ENCODE measurements at regions not wholly inside any gene's neighbourhood (a gene's known extent, or its start where the extent isn't known, plus 50 kb on each side); places are given as distances from the start of the nearest gene placed in this dataset.

DNA sequence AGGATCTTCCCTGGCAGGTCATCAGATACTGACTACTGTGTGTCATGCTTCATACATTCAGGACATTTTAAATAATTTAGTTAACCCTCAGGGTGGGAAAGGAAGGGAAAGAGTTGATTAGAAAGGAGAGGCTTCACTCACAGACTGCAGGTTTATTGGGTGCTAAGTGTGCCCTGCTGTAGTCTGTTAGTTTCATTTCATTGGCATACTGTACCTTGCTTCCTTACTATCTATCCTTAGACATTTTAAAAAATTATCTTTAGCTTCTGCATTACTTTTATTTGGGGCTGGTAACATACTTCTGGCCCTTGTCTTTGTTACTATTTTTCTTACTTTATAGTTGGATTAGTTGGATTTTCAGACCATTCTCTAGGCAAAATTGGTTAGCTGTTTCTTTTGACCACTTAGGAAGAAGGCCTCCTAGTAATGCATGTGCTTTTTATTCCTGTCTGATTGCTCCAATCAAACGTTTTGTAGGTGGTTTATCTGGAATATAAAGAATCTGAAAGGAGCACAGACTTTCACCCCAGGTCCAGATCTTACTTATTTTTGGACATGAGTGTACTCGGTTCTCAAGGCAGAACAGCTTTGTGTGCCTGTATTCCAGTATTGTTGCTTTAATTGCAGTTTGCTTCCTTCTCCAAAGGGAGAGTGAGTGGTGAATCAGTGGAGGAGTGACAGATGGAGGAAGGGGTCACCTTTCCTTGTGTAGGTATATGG is 82.7 kb upstream of the PRDM1 start:
- 0% methylated on average over 1 of the region's 2 CpGs for WGBS (ENCODE audit: insufficient coverage, low lambda C conversion rate)
- DNase-seq = peak in 1 of 2 donors; percentile 65
- no peaks in the 10 kb centered on the region for H3K27me3 ChIP-seq (ENCODE audit: control insufficient read depth, insufficient read depth, low read length)

GRCh38 chr6:106002005-106002404 is 84.1 kb upstream of the PRDM1 start:
- Histone ChIP-seq H3K36me3 (ENCODE audit: control insufficient read depth, insufficient read depth, low read length) (no peaks in the 10 kb centered on the region), H3K4me1 (ENCODE audit: control insufficient read depth, insufficient read depth, low read length) (peaks cover 28% of the 10 kb centered on the region), H3K9me3 (ENCODE audit: control insufficient read depth, low read depth, low read length) (no peaks in the 10 kb centered on the region), H3K4me3 (ENCODE audit: low read length) (no peak overlapping the region), H3K27me3 (ENCODE audit: control insufficient read depth, insufficient read depth, low read length) (peaks cover under 1% of the 10 kb centered on the region), H3K27ac (ENCODE audit: low read length) (peak overlapping the region; percentile 4)
- no peak for DNase-seq
- 20% methylated on average over 1 of the region's 1 CpG for WGBS (ENCODE audit: insufficient coverage, low lambda C conversion rate)

More for the DNA sequence above, 82.7 kb upstream of the PRDM1 start:
- no peak overlapping the region for H3K4me3 ChIP-seq (ENCODE audit: low read length)
- peaks cover 28% of the 10 kb centered on the region for H3K4me1 ChIP-seq (ENCODE audit: control insufficient read depth, insufficient read depth, low read length)
- no peaks in the 10 kb centered on the region for H3K9me3 ChIP-seq (ENCODE audit: control insufficient read depth, low read depth, low read length)
- H3K27ac ChIP-seq (ENCODE audit: low read length) = peak overlapping the region; percentile 58
- no peaks in the 10 kb centered on the region for H3K36me3 ChIP-seq (ENCODE audit: control insufficient read depth, insufficient read depth, low read length)

- DNase-seq = no peak
- WGBS (ENCODE audit: insufficient coverage, low lambda C conversion rate) = 70% methylated on average over 2 of the region's 2 CpGs
- Histone ChIP-seq H3K9me3 (ENCODE audit: control insufficient read depth, low read depth, low read length) (no peaks in the 10 kb centered on the region), H3K4me3 (ENCODE audit: low read length) (no peak overlapping the region), H3K27me3 (ENCODE audit: control insufficient read depth, insufficient read depth, low read length) (peaks cover 3% of the 10 kb centered on the region), H3K27ac (ENCODE audit: low read length) (no peak overlapping the region), H3K36me3 (ENCODE audit: control insufficient read depth, insufficient read depth, low read length) (no peaks in the 10 kb centered on the region), H3K4me1 (ENCODE audit: control insufficient read depth, insufficient read depth, low read length) (peaks cover 28% of the 10 kb centered on the region)
Observed at GRCh38 chr6:106000935-106001334, 85.2 kb upstream of the PRDM1 start.

GRCh38 chr6:105997482-105997881 is 88.7 kb upstream of the PRDM1 start:
- H3K4me1 ChIP-seq (ENCODE audit: control insufficient read depth, insufficient read depth, low read length) = peaks cover 8% of the 10 kb centered on the region
- peak overlapping the region; percentile 85 for H3K27ac ChIP-seq (ENCODE audit: low read length)
- DNase-seq = peak in 1 of 2 donors; percentile 62
- peaks cover 30% of the 10 kb centered on the region for H3K27me3 ChIP-seq (ENCODE audit: control insufficient read depth, insufficient read depth, low read length)
- 44% methylated on average over 3 of the region's 4 CpGs for WGBS (ENCODE audit: insufficient coverage, low lambda C conversion rate)
- peak overlapping the region; percentile 68 for H3K4me3 ChIP-seq (ENCODE audit: low read length)
- H3K36me3 ChIP-seq (ENCODE audit: control insufficient read depth, insufficient read depth, low read length) = no peaks in the 10 kb centered on the region
- no peaks in the 10 kb centered on the region for H3K9me3 ChIP-seq (ENCODE audit: control insufficient read depth, low read depth, low read length)

GRCh38 chr6:105995391-105995865 is 90.7 kb upstream of the PRDM1 start:
- H3K36me3 ChIP-seq (ENCODE audit: control insufficient read depth, insufficient read depth, low read length) = no peaks in the 10 kb centered on the region
- WGBS (ENCODE audit: insufficient coverage, low lambda C conversion rate) = 0% methylated on average over 4 of the region's 6 CpGs
- DNase-seq = no peak
- no peaks in the 10 kb centered on the region for H3K9me3 ChIP-seq (ENCODE audit: control insufficient read depth, low read depth, low read length)
- peaks cover 38% of the 10 kb centered on the region for H3K27me3 ChIP-seq (ENCODE audit: control insufficient read depth, insufficient read depth, low read length)
- H3K27ac ChIP-seq (ENCODE audit: low read length) = peak overlapping the region; percentile 85
- H3K4me3 ChIP-seq (ENCODE audit: low read length) = peak overlapping the region; percentile 68
- H3K4me1 ChIP-seq (ENCODE audit: control insufficient read depth, insufficient read depth, low read length) = no peaks in the 10 kb centered on the region

DNA sequence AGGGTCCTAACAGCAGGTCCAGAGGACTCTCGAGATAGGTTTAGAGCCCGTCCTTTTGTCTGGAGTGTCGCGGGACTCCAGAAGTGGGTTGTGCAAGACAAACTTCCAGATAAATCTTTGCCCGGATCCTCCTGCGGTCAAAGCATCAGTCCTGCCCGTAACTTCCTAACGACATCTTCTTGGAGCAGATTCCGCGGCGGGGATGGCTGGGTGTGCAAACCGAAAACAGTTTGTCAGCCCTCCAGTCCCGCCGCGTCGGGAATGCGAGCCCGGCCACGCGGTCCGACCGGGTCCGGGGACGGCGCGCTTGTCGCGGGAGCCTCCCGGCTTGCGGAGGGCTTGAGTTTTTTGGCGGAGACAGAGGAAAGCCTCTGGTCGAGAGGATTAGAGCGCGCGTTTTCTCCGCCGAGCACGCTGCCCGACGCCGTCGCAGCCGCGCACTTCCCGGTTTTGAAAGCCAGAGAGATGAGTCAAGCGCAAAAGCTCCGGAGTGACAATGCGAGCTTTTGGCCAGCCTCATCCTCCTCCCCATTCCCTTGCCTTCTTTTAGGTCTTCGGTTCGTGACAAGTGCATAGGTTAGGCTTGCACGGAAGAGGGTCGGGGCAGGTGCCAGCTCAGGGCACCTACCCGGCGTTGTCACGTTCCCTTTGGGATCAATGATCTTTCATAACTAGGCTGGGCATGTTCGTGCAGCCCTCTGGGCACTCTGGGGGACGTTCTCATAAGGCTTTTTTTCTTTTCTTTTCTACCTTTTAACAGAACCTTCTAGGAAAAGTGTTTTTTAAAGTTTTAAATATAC is 91.3 kb upstream of the PRDM1 start:
- H3K4me1 ChIP-seq (ENCODE audit: control insufficient read depth, insufficient read depth, low read length) = no peaks in the 10 kb centered on the region
- no peaks in the 10 kb centered on the region for H3K9me3 ChIP-seq (ENCODE audit: control insufficient read depth, low read depth, low read length)
- H3K36me3 ChIP-seq (ENCODE audit: control insufficient read depth, insufficient read depth, low read length) = no peaks in the 10 kb centered on the region
- no CpG with 5 or more reads among the region's 57 CpGs for WGBS (ENCODE audit: insufficient coverage, low lambda C conversion rate)
- peaks cover 43% of the 10 kb centered on the region for H3K27me3 ChIP-seq (ENCODE audit: control insufficient read depth, insufficient read depth, low read length)
- DNase-seq = peak in 1 of 2 donors; percentile 81
- H3K4me3 ChIP-seq (ENCODE audit: low read length) = peak overlapping the region; percentile 68
- peak overlapping the region; percentile 85 for H3K27ac ChIP-seq (ENCODE audit: low read length)

DNA sequence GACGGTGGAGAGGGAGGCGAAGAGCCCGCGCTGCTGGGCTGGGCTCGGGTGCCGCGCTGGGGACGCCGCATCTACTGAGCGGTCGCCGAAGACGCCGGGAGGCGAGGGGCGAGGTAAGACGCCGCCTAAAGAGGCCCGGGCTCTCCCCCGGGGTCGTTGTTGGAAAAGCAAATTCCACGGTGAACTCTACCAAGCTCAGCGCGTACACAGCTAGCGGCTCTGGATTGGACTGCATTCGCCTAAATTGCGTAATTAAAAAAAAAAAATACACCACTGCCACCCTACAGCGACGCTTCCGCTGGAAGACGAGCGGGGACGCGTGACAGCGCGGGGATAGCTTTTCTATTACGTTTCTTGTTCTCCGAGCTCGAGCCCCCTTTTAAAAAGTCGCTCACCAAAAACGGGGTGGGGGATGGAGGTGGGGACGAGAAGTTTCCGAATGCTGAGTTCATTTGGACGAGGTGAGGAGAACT is 92.0 kb upstream of the PRDM1 start:
- no peaks in the 10 kb centered on the region for H3K36me3 ChIP-seq (ENCODE audit: control insufficient read depth, insufficient read depth, low read length)
- H3K27me3 ChIP-seq (ENCODE audit: control insufficient read depth, insufficient read depth, low read length) = peaks cover 47% of the 10 kb centered on the region
- no peaks in the 10 kb centered on the region for H3K9me3 ChIP-seq (ENCODE audit: control insufficient read depth, low read depth, low read length)
- no CpG with 5 or more reads among the region's 44 CpGs for WGBS (ENCODE audit: insufficient coverage, low lambda C conversion rate)
- H3K4me1 ChIP-seq (ENCODE audit: control insufficient read depth, insufficient read depth, low read length) = no peaks in the 10 kb centered on the region
- DNase-seq = peak; percentile 51 to 80
- H3K4me3 ChIP-seq (ENCODE audit: low read length) = peak overlapping the region; percentile 68
- H3K27ac ChIP-seq (ENCODE audit: low read length) = peak overlapping the region; percentile 85

- 0% methylated on average over 4 of the region's 23 CpGs for WGBS (ENCODE audit: insufficient coverage, low lambda C conversion rate)
- DNase-seq = peak in 1 of 2 donors; percentile 79
- H3K27me3 ChIP-seq (ENCODE audit: control insufficient read depth, insufficient read depth, low read length) = peaks cover 48% of the 10 kb centered on the region
Observed at GRCh38 chr6:105993341-105994117, 92.6 kb upstream of the PRDM1 start.

GRCh38 chr6:105992315-105992961 is 93.7 kb upstream of the PRDM1 start:
- peak overlapping the region; percentile 68 for H3K4me3 ChIP-seq (ENCODE audit: low read length)
- H3K4me1 ChIP-seq (ENCODE audit: control insufficient read depth, insufficient read depth, low read length) = no peaks in the 10 kb centered on the region
- peaks cover 51% of the 10 kb centered on the region for H3K27me3 ChIP-seq (ENCODE audit: control insufficient read depth, insufficient read depth, low read length)
- H3K9me3 ChIP-seq (ENCODE audit: control insufficient read depth, low read depth, low read length) = no peaks in the 10 kb centered on the region
- peak overlapping the region; percentile 85 for H3K27ac ChIP-seq (ENCODE audit: low read length)
- peak; percentile 87 to 97 for DNase-seq
- WGBS (ENCODE audit: insufficient coverage, low lambda C conversion rate) = no CpG with 5 or more reads among the region's 34 CpGs
- H3K36me3 ChIP-seq (ENCODE audit: control insufficient read depth, insufficient read depth, low read length) = no peaks in the 10 kb centered on the region

More at GRCh38 chr6:105993341-105994117, 92.6 kb upstream of the PRDM1 start:
- H3K4me3 ChIP-seq (ENCODE audit: low read length) = peak overlapping the region; percentile 68
- no peaks in the 10 kb centered on the region for H3K36me3 ChIP-seq (ENCODE audit: control insufficient read depth, insufficient read depth, low read length)
- H3K4me1 ChIP-seq (ENCODE audit: control insufficient read depth, insufficient read depth, low read length) = no peaks in the 10 kb centered on the region
- peak overlapping the region; percentile 85 for H3K27ac ChIP-seq (ENCODE audit: low read length)
- H3K9me3 ChIP-seq (ENCODE audit: control insufficient read depth, low read depth, low read length) = no peaks in the 10 kb centered on the region
